ENCODE measurements at regions not wholly inside any gene's neighbourhood (a gene's known extent, or its start where the extent isn't known, plus 50 kb on each side); places are given as distances from the start of the nearest gene placed in this dataset.
A peak's percentile ranks its signal among the peaks of the same experiment; 100 is the strongest.

DNA sequence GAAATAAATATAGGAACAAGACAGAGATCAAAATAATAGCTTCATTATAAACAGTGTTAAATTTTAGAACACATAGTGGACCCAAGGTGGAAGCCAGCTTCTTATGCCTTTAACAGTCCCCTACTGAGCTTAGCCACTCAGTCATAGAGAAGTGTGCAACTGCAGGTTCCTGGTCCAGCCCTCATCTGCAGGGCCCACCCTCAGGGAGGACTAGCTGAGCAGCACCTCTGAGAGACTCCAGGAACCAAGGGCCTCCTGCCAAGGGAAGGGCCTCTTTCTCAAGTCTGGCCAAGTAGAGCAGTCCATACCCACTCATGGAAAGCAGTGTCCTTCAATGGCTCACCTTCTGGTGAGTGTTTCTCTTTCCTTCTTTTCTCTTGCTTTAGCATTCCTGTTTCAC is 173.7 kb upstream of the PRPS1L1 start:
- ChIA-PET POLR2A (ENCODE audit: partially characterized antibody) (no interaction called here), CTCF (ENCODE audit: partially characterized antibody) (no interaction called here)
- Histone ChIP-seq H3K36me3 (ENCODE audit: insufficient read depth, low read length) (no peaks in the 10 kb centered on the region), H3K27ac (ENCODE audit: low read depth, low read length) (no peak overlapping the region), H3K27me3 (ENCODE audit: insufficient read depth, low read length) (no peaks in the 10 kb centered on the region), H3K4me1 (ENCODE audit: insufficient read depth, low read length) (no peaks in the 10 kb centered on the region), H3K4me3 (ENCODE audit: low read length in 2 of 2) (no peak overlapping the region), H3K9me3 (ENCODE audit: control insufficient read depth in 1 of 2, low read length in 2 of 2) (no peaks in the 10 kb centered on the region)
- H3K27me3 Mint-ChIP-seq: peaks cover 0 to 1% of the 10 kb centered on the region in 2 donors
- intact Hi-C loops (cut with micrococcal nuclease): no loop called here
- no peaks in the 10 kb centered on the region for H3K36me3 Mint-ChIP-seq
- peaks cover 7 to 11% (median 7%) of the 10 kb centered on the region in 4 donors for H3K4me1 Mint-ChIP-seq
- no peaks in the 10 kb centered on the region for H3K9me3 Mint-ChIP-seq
- H3K4me3 Mint-ChIP-seq: peak overlapping the region in 1 of 8 donors; percentile 49
- no peak for DNase-seq
- H3K27ac Mint-ChIP-seq: no peak overlapping the region

DNA sequence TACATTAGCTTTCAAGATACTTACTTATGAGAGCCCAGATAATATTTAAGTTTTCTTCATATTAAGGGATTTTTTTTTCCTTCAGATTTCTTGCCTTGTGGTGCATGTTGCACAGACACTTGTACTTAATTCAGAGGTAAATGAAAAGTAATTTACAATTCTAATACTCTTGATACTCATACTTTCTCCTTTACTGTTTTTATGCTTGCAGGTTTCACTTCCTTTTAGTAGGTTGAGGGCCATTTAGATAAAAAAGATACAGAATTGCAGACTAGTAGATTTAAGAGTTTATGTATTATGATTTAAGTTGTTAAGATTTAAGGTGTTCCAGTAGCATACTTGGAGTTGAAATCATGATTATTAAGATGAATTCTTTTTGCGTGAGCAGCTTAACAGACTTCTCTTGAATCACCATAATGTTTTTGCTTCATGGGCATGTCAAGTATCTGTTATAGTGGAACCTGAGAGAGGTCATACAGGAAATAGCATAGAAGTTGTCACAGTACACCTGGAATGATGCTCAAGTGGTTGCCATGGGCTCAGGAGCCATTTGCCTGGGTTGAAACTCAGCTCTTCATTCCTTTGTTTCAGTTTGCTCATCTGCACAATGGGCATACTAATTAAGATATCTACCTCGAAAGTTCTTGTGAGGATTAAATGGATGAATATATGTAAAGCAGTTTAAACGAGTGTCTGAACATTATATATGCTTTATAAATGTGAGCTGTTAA is 174.8 kb upstream of the PRPS1L1 start:
- Histone ChIP-seq H3K9me3 (ENCODE audit: control insufficient read depth in 1 of 2, low read length in 2 of 2) (no peaks in the 10 kb centered on the region), H3K27ac (ENCODE audit: low read depth, low read length) (no peak overlapping the region), H3K4me1 (ENCODE audit: insufficient read depth, low read length) (no peaks in the 10 kb centered on the region), H3K36me3 (ENCODE audit: insufficient read depth, low read length) (no peaks in the 10 kb centered on the region), H3K27me3 (ENCODE audit: insufficient read depth, low read length) (no peaks in the 10 kb centered on the region), H3K4me3 (ENCODE audit: low read length in 2 of 2) (no peak overlapping the region)
- no peak for DNase-seq
- Mint-ChIP-seq H3K9me3 (no peaks in the 10 kb centered on the region), H3K4me3 (peak overlapping the region in 1 of 8 donors; percentile 11), H3K27ac (no peak overlapping the region), H3K27me3 (no peaks in the 10 kb centered on the region), H3K4me1 (peaks cover 7 to 11% (median 7%) of the 10 kb centered on the region in 4 donors), H3K36me3 (no peaks in the 10 kb centered on the region)
- ChIA-PET POLR2A (ENCODE audit: partially characterized antibody) (no interaction called here), CTCF (ENCODE audit: partially characterized antibody) (no interaction called here)
- intact Hi-C loops (cut with micrococcal nuclease): no loop called here

DNA sequence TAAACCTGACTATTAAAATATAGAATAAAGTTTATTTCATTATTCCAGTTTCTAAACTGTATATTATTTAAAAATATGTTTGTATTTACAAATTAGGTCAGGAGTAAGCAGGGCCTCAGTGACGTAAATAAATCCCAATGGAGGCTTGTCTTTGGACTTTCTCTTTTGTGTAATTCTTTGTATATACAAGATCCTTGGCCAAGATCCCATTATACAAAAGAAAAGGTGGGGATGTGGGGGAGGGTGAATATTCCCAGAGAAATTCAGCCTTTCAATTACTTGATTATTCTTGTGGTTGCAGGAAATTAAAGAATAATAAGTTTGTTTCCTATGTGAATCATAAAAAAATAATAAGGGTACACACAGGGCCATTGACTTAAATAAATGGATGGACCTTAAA is 178.7 kb upstream of the PRPS1L1 start:
- POLR2A ChIA-PET (ENCODE audit: partially characterized antibody): no interaction called here
- CTCF ChIA-PET (ENCODE audit: partially characterized antibody): no interaction called here
- no peaks in the 10 kb centered on the region for H3K36me3 Mint-ChIP-seq
- no peaks in the 10 kb centered on the region for H3K27me3 Mint-ChIP-seq
- Histone ChIP-seq H3K36me3 (ENCODE audit: insufficient read depth, low read length) (no peaks in the 10 kb centered on the region), H3K9me3 (ENCODE audit: control insufficient read depth in 1 of 2, low read length in 2 of 2) (no peaks in the 10 kb centered on the region), H3K27ac (ENCODE audit: low read depth, low read length) (no peak overlapping the region), H3K4me1 (ENCODE audit: insufficient read depth, low read length) (no peaks in the 10 kb centered on the region), H3K4me3 (ENCODE audit: low read length in 2 of 2) (no peak overlapping the region), H3K27me3 (ENCODE audit: insufficient read depth, low read length) (no peaks in the 10 kb centered on the region)
- intact Hi-C loops (cut with micrococcal nuclease): no loop called here
- H3K9me3 Mint-ChIP-seq: peaks cover 0 to 2% (median 0%) of the 10 kb centered on the region in 8 donors
- H3K27ac Mint-ChIP-seq: peak overlapping the region in 1 of 7 donors; percentile 25
- H3K4me1 Mint-ChIP-seq: peaks cover 7 to 11% (median 7%) of the 10 kb centered on the region in 4 donors
- DNase-seq: no peak
- no peak overlapping the region for H3K4me3 Mint-ChIP-seq

DNA sequence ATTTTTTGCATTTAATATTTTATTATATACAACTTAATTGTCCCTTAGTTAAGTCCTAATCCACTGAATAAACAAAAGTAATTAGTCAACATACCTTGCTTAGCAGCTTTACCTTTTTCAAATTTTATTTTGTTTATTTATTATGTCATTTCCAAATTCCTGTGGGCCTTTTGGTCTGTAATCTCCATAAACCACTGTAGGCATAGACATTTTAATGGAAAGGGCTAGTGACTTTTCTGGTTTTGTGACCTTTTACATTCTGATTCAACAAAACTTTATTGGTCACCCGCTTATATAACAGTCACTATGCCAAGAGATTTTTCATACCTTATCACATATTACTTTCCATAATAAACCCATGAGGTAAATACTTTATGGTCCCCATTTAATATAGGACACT is 181.3 kb upstream of the PRPS1L1 start:
- CTCF ChIA-PET (ENCODE audit: partially characterized antibody): no interaction called here
- Mint-ChIP-seq H3K4me1 (no peaks in the 10 kb centered on the region), H3K27me3 (peaks cover 0 to 2% of the 10 kb centered on the region in 2 donors), H3K36me3 (no peaks in the 10 kb centered on the region), H3K4me3 (no peak overlapping the region), H3K9me3 (peaks cover 0 to 2% (median 0%) of the 10 kb centered on the region in 8 donors), H3K27ac (no peak overlapping the region)
- Histone ChIP-seq H3K27me3 (ENCODE audit: insufficient read depth, low read length) (no peaks in the 10 kb centered on the region), H3K36me3 (ENCODE audit: insufficient read depth, low read length) (no peaks in the 10 kb centered on the region), H3K9me3 (ENCODE audit: control insufficient read depth in 1 of 2, low read length in 2 of 2) (no peaks in the 10 kb centered on the region), H3K4me3 (ENCODE audit: low read length in 2 of 2) (no peak overlapping the region), H3K4me1 (ENCODE audit: insufficient read depth, low read length) (no peaks in the 10 kb centered on the region), H3K27ac (ENCODE audit: low read depth, low read length) (no peak overlapping the region)
- no peak for DNase-seq
- intact Hi-C loops (cut with micrococcal nuclease): no loop called here
- POLR2A ChIA-PET (ENCODE audit: partially characterized antibody): no interaction called here

DNA sequence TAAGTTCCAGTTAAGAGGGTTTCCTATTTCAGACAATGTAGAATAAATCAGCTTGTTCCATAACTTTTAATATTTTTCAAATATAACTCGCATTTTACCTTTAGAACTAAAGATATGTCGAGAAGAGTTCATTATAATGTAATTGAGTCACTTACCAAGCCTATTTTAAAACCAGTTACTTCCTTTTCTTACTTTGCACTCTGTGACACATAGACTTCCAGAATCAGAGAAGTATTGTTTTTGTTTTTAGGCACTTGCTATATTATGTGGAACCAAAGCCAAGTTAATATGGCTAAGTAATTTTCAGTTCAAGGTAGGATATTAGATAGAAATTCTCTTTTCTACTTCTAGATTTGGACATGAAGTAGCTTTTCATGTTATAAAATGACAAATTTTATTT is 182.7 kb upstream of the PRPS1L1 start:
- no peak overlapping the region for H3K4me3 ChIP-seq (ENCODE audit: low read length in 2 of 2)
- no peaks in the 10 kb centered on the region for H3K36me3 ChIP-seq (ENCODE audit: insufficient read depth, low read length)
- no peak overlapping the region for H3K27ac Mint-ChIP-seq
- no peak overlapping the region for H3K4me3 Mint-ChIP-seq
- no peaks in the 10 kb centered on the region for H3K4me1 Mint-ChIP-seq
- CTCF ChIA-PET (ENCODE audit: partially characterized antibody): no interaction called here
- H3K27ac ChIP-seq (ENCODE audit: low read depth, low read length): no peak overlapping the region
- H3K27me3 ChIP-seq (ENCODE audit: insufficient read depth, low read length): no peaks in the 10 kb centered on the region
- peaks cover 0 to 2% (median 0%) of the 10 kb centered on the region in 8 donors for H3K9me3 Mint-ChIP-seq
- no peak for DNase-seq
- peaks cover 0 to 2% of the 10 kb centered on the region in 2 donors for H3K27me3 Mint-ChIP-seq
- POLR2A ChIA-PET (ENCODE audit: partially characterized antibody): no interaction called here
- intact Hi-C loops (cut with micrococcal nuclease): no loop called here
- H3K36me3 Mint-ChIP-seq: no peaks in the 10 kb centered on the region
- no peaks in the 10 kb centered on the region for H3K4me1 ChIP-seq (ENCODE audit: insufficient read depth, low read length)
- H3K9me3 ChIP-seq (ENCODE audit: control insufficient read depth in 1 of 2, low read length in 2 of 2): no peaks in the 10 kb centered on the region

DNA sequence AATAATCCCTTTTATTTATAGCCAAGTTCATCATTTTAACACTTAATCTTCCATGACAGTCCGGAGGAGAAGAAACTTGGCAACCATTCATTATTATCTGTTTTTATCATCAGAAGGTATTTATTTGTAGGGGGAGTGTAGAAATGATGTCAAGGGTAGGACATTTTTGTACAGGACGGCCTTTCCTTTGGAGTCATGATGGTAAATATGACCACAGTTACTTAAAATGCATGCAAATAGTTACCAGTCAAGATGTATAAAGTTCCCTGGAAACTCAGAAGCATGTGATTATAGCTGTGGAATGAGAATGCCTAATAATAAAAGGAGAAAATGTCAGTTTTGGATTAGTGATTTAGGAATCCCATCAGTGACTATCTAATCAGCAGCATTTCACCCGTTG is 183.1 kb upstream of the PRPS1L1 start:
- Histone ChIP-seq H3K27me3 (ENCODE audit: insufficient read depth, low read length) (no peaks in the 10 kb centered on the region), H3K27ac (ENCODE audit: low read depth, low read length) (no peak overlapping the region), H3K4me1 (ENCODE audit: insufficient read depth, low read length) (no peaks in the 10 kb centered on the region), H3K9me3 (ENCODE audit: control insufficient read depth in 1 of 2, low read length in 2 of 2) (no peaks in the 10 kb centered on the region), H3K36me3 (ENCODE audit: insufficient read depth, low read length) (no peaks in the 10 kb centered on the region), H3K4me3 (ENCODE audit: low read length in 2 of 2) (no peak overlapping the region)
- POLR2A ChIA-PET (ENCODE audit: partially characterized antibody): no interaction called here
- Mint-ChIP-seq H3K27me3 (peaks cover 0 to 2% of the 10 kb centered on the region in 2 donors), H3K9me3 (peaks cover 0 to 2% (median 0%) of the 10 kb centered on the region in 8 donors), H3K36me3 (no peaks in the 10 kb centered on the region), H3K4me3 (no peak overlapping the region), H3K4me1 (no peaks in the 10 kb centered on the region), H3K27ac (no peak overlapping the region)
- no peak for DNase-seq
- intact Hi-C loops (cut with micrococcal nuclease): no loop called here
- CTCF ChIA-PET (ENCODE audit: partially characterized antibody): interaction anchor here (1.2 kb wide), 1 partner anchor 441 kb away, joined by 3 read pairs; no protein-coding TSS in a partner anchor

DNA sequence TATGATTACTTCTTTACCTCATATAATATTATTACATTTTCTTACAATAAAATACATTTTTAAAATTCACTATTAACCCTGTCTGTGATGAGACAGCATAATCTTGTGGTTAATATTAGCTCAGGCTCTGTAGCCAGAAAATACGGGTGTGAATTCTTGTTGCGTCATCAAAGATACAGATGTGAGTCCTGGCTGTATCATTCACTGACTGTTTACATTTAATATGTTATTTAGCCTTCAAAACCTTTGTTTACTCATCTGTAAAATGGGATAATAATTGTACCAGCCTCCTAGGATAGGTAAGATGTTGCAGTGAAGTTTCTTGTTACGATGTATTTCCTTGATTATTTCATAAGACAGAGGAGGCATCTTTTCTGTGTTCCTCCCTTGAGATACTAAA is 184.7 kb upstream of the PRPS1L1 start:
- Mint-ChIP-seq H3K27ac (no peak overlapping the region), H3K36me3 (no peaks in the 10 kb centered on the region), H3K9me3 (peaks cover 0 to 2% (median 0%) of the 10 kb centered on the region in 8 donors), H3K27me3 (peaks cover 0 to 2% of the 10 kb centered on the region in 2 donors), H3K4me1 (no peaks in the 10 kb centered on the region), H3K4me3 (no peak overlapping the region)
- Histone ChIP-seq H3K27ac (ENCODE audit: low read depth, low read length) (no peak overlapping the region), H3K36me3 (ENCODE audit: insufficient read depth, low read length) (no peaks in the 10 kb centered on the region), H3K9me3 (ENCODE audit: control insufficient read depth in 1 of 2, low read length in 2 of 2) (no peaks in the 10 kb centered on the region), H3K4me1 (ENCODE audit: insufficient read depth, low read length) (no peaks in the 10 kb centered on the region), H3K27me3 (ENCODE audit: insufficient read depth, low read length) (no peaks in the 10 kb centered on the region), H3K4me3 (ENCODE audit: low read length in 2 of 2) (no peak overlapping the region)
- intact Hi-C loops (cut with micrococcal nuclease): no loop called here
- no peak for DNase-seq
- CTCF ChIA-PET (ENCODE audit: partially characterized antibody): no interaction called here
- POLR2A ChIA-PET (ENCODE audit: partially characterized antibody): no interaction called here
